ENCODE measurements at regions not wholly inside any gene's neighbourhood (a gene's known extent, or its start where the extent isn't known, plus 50 kb on each side); places are given as distances from the start of the nearest gene placed in this dataset.

GRCh38 chr11:28715726-28716125 lies 607.5 kb downstream of the METTL15 start:
- TF ChIP-seq, protein P1, sequence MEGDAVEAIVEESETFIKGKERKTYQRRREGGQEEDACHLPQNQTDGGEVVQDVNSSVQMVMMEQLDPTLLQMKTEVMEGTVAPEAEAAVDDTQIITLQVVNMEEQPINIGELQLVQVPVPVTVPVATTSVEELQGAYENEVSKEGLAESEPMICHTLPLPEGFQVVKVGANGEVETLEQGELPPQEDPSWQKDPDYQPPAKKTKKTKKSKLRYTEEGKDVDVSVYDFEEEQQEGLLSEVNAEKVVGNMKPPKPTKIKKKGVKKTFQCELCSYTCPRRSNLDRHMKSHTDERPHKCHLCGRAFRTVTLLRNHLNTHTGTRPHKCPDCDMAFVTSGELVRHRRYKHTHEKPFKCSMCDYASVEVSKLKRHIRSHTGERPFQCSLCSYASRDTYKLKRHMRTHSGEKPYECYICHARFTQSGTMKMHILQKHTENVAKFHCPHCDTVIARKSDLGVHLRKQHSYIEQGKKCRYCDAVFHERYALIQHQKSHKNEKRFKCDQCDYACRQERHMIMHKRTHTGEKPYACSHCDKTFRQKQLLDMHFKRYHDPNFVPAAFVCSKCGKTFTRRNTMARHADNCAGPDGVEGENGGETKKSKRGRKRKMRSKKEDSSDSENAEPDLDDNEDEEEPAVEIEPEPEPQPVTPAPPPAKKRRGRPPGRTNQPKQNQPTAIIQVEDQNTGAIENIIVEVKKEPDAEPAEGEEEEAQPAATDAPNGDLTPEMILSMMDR (IDR thresholded peaks at IDR 0.05; ENCODE audit: low read depth, low read length, missing control alignments): no peak
- no peak for DNase-seq (ENCODE audit: extremely low read depth, low read depth)
- no peak overlapping the region for H3K4me3 ChIP-seq (replicated peaks; ENCODE audit: low read depth, low read length)

DNA sequence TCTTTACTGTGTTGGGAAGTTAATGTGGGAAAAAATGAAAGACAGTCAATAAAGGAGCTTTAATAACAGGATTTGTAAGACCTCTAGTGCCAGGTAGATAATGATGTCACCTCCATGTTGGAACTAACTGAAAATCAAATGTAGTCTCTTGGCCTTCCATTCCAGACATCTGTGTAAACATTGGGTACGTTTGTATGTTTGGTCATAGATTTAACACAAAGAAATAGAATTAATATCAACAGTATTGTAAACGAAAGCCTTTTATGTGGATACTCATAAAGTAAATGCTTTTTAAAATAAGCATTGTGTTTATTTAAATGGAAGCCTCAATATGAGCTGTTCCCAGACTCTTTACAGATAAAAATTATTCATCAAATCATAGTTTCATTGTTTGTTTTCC lies 605.7 kb downstream of the METTL15 start:
- no peak for DNase-seq (ENCODE audit: extremely low read depth, low read depth)
- TF ChIP-seq, protein P1 (IDR thresholded peaks at IDR 0.05; ENCODE audit: low read depth, low read length, missing control alignments): no peak

GRCh38 chr11:28708075-28708474 lies 599.9 kb downstream of the METTL15 start:
- TF ChIP-seq, protein P1 (IDR thresholded peaks at IDR 0.05; ENCODE audit: low read depth, low read length, missing control alignments): no peak
- H3K4me3 ChIP-seq (replicated peaks; ENCODE audit: low read depth, low read length): no peak overlapping the region
- DNase-seq (ENCODE audit: extremely low read depth, low read depth): no peak

More for the DNA sequence above, 605.7 kb downstream of the METTL15 start:
- H3K4me3 ChIP-seq (replicated peaks; ENCODE audit: low read depth, low read length): no peak overlapping the region

DNA sequence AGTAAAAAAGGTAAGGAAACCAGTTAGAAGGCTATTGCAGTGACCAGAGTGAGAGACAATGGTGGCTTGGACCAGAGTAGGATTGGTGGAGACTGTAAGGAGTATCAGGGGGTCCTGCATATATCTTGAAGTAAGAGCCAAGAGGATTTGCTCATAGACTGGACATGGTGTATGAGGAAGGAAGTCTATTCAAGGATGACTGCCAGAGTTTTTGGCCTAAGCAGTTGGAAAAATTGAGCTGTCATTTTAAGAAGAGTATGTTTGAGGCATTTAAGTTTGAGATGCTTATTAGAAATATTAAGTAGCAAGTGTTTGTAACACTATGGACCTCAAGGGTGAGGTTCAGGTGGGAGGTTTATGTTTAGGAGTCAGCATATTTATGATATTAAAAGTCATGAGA lies 596.6 kb downstream of the METTL15 start:
- TF ChIP-seq, protein P1 (IDR thresholded peaks at IDR 0.05; ENCODE audit: low read depth, low read length, missing control alignments): no peak
- no peak overlapping the region for H3K4me3 ChIP-seq (replicated peaks; ENCODE audit: low read depth, low read length)
- DNase-seq (ENCODE audit: extremely low read depth, low read depth): no peak

DNA sequence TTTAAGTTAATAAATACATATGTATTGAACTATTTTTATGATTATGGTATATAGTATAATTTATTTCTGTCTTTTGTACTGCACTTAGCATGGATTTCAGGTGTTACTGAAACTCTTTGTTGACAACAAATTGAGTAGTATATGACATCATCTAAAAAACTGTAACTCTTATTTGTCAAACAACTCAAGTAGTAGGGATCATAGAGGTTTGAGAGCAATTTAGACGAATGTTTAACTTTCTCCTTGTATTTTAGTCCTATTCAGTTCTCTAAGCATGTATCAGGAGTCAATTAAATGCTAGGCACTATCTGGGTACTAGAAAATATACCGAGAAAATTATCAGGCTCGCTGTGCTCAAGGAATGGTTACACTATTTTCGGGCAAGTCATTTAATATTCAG lies 595.2 kb downstream of the METTL15 start:
- TF ChIP-seq, protein P1 (IDR thresholded peaks at IDR 0.05; ENCODE audit: low read depth, low read length, missing control alignments): no peak
- no peak overlapping the region for H3K4me3 ChIP-seq (replicated peaks; ENCODE audit: low read depth, low read length)

DNA sequence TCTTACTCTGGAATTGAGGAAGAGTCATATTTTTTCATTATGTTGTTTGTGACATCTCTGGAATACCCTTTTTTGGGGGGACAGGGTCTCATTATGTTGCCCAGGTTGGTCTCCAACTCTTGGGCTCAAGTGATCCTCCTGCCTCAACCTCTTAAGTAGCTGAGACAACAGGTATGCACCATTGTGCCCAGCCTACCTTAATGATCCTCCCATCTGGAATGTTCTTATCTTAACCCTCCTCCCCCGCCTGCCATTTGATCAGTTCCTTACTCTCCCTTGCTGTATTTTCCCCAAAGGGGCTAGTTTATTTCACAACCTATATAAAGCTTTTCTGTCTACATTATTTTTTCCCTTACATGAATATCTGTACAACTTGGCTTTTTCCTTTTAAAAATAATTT lies 594.7 kb downstream of the METTL15 start:
- H3K4me3 ChIP-seq (replicated peaks; ENCODE audit: low read depth, low read length): no peak overlapping the region
- DNase-seq (ENCODE audit: extremely low read depth, low read depth): no peak
- TF ChIP-seq, protein P1 (IDR thresholded peaks at IDR 0.05; ENCODE audit: low read depth, low read length, missing control alignments): no peak

More for the DNA sequence above, 595.2 kb downstream of the METTL15 start:
- no peak for DNase-seq (ENCODE audit: extremely low read depth, low read depth)

- TF ChIP-seq, protein P1 (IDR thresholded peaks at IDR 0.05; ENCODE audit: low read depth, low read length, missing control alignments): no peak
- DNase-seq (ENCODE audit: extremely low read depth, low read depth): no peak
- H3K4me3 ChIP-seq (replicated peaks; ENCODE audit: low read depth, low read length): no peak overlapping the region
These were observed 594.2 kb downstream of the METTL15 start for GRCh38 chr11:28702450-28702790.
